DND-41 (cell line): ENCODE measurements at regions not wholly inside any gene's neighbourhood (a gene's known extent, or its start where the extent isn't known, plus 50 kb on each side); places are given as distances from the start of the nearest gene placed in this dataset.
"Not testable (repeated sequence)": the region's sequence is repeated elsewhere in the genome, so short reads cannot be mapped to it uniquely, and the experiment has no call there.

Experiments used
- EZH2 ChIP-seq: IDR thresholded peaks from 3 replicates; pipeline ENCODE4 v1.6.1; 2012; ENCODE audit warnings: borderline replicate concordance, low read depth, mild to moderate bottlenecking, moderate library complexity, low read length, inconsistent platforms; ENCODE audit not compliant: severe bottlenecking
- TF ChIP-seq, protein P1 (sequence below): IDR thresholded peaks from 2 replicates; pipeline ENCODE4 v1.5.1; 2012; ENCODE audit warnings: borderline replicate concordance, low read length, moderate library complexity, mild to moderate bottlenecking; ENCODE audit not compliant: poor library complexity, severe bottlenecking; ENCODE audit errors: extremely low read depth

DNA sequence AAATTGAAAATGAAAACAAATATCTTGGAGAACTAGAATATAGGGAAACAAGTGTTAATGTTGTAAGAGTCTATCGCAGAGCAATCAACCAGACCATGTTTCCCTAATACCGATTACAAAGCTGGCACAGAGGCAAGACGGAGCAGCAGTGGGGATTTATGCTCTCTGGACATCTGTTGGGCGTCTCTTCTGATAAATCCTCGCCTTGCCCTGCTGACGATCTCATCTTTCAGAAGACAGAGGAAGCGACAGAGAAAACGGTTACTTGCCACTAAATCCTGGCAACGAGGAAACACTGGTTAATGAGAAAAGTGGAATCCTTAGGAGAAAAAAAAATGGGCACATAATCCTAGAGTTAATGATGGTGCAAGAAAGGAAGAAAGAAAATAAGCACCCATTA is 218.5 kb downstream of the NPIPA8 start:
- TF ChIP-seq EZH2 = not testable (repeated sequence)
- TF ChIP-seq, protein P1, sequence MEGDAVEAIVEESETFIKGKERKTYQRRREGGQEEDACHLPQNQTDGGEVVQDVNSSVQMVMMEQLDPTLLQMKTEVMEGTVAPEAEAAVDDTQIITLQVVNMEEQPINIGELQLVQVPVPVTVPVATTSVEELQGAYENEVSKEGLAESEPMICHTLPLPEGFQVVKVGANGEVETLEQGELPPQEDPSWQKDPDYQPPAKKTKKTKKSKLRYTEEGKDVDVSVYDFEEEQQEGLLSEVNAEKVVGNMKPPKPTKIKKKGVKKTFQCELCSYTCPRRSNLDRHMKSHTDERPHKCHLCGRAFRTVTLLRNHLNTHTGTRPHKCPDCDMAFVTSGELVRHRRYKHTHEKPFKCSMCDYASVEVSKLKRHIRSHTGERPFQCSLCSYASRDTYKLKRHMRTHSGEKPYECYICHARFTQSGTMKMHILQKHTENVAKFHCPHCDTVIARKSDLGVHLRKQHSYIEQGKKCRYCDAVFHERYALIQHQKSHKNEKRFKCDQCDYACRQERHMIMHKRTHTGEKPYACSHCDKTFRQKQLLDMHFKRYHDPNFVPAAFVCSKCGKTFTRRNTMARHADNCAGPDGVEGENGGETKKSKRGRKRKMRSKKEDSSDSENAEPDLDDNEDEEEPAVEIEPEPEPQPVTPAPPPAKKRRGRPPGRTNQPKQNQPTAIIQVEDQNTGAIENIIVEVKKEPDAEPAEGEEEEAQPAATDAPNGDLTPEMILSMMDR = not testable (repeated sequence)
